NCI-H345 treated with DMSO at 0.1 percent for 48 hours (cell line): ENCODE measurements at regions not wholly inside any gene's neighbourhood (a gene's known extent, or its start where the extent isn't known, plus 50 kb on each side); places are given as distances from the start of the nearest gene placed in this dataset.

ENCODE experiments used
- DNase-seq: peaks from one replicate; lab custom pipeline; 2025; ENCODE audit not compliant: unreplicated experiment; lab: John Stamatoyannopoulos, UW

- DNase-seq = peak; percentile 95
These were observed 117.7 kb upstream of the ETS2 start for GRCh38 chr21:38688068-38688467.

- no peak for DNase-seq
These were observed 114.1 kb upstream of the ETS2 start for GRCh38 chr21:38691631-38692030.

- DNase-seq = no peak
These were observed 109.2 kb upstream of the ETS2 start for GRCh38 chr21:38696579-38696978.

- no peak for DNase-seq
These were observed 106.7 kb upstream of the ETS2 start for GRCh38 chr21:38699048-38699447.

GRCh38 chr21:38702196-38702595 lies 103.5 kb upstream of the ETS2 start:
- no peak for DNase-seq

GRCh38 chr21:38709876-38710275 lies 95.9 kb upstream of the ETS2 start:
- no peak for DNase-seq

GRCh38 chr21:38712071-38712470 lies 93.7 kb upstream of the ETS2 start:
- DNase-seq = peak; percentile 77

GRCh38 chr21:38712664-38713063 lies 93.1 kb upstream of the ETS2 start:
- DNase-seq = no peak

GRCh38 chr21:38714039-38714817 lies 91.5 kb upstream of the ETS2 start:
- no peak for DNase-seq

- no peak for DNase-seq
These were observed 90.7 kb upstream of the ETS2 start for GRCh38 chr21:38714999-38715398.

- no peak for DNase-seq
These were observed 89.6 kb upstream of the ETS2 start for GRCh38 chr21:38716088-38716487.

GRCh38 chr21:38716942-38717341 lies 88.8 kb upstream of the ETS2 start:
- DNase-seq = no peak

- DNase-seq = no peak
These were observed 87.2 kb upstream of the ETS2 start for GRCh38 chr21:38718481-38718880.

GRCh38 chr21:38720074-38720473 lies 85.7 kb upstream of the ETS2 start:
- DNase-seq = no peak

- DNase-seq = no peak
These were observed 84.7 kb upstream of the ETS2 start for GRCh38 chr21:38721055-38721454.

GRCh38 chr21:38721958-38722357 lies 83.8 kb upstream of the ETS2 start:
- DNase-seq = no peak

- DNase-seq = no peak
These were observed 80.3 kb upstream of the ETS2 start for GRCh38 chr21:38725196-38726157.

GRCh38 chr21:38726482-38726881 lies 79.2 kb upstream of the ETS2 start:
- no peak for DNase-seq

- no peak for DNase-seq
These were observed 76.4 kb upstream of the ETS2 start for GRCh38 chr21:38729291-38729690.

- DNase-seq = no peak
These were observed 75.9 kb upstream of the ETS2 start for GRCh38 chr21:38729754-38730379.

GRCh38 chr21:38733972-38734546 lies 71.7 kb upstream of the ETS2 start:
- peak; percentile 38 for DNase-seq
